IMR-90 (cell line): ENCODE measurements at regions not wholly inside any gene's neighbourhood (a gene's known extent, or its start where the extent isn't known, plus 50 kb on each side); places are given as distances from the start of the nearest gene placed in this dataset.

Experiments
- BHLHE40 ChIP-seq: fragments of 150-350 bp; IDR thresholded peaks from 2 replicates; pipeline ENCODE4 v1.6.1; 2016; ENCODE audit warnings: mild to moderate bottlenecking, low read depth, low read length
- CEBPB ChIP-seq: IDR thresholded peaks from 2 replicates; pipeline ENCODE4 v1.6.1; 2012; ENCODE audit warnings: low read depth, low read length, improper control_type of control experiment
- FOS ChIP-seq: fragments of 150-350 bp; IDR thresholded peaks from 2 replicates; pipeline ENCODE4 v1.6.1; 2016; ENCODE audit warnings: low read depth, low read length
- MAFK ChIP-seq: IDR thresholded peaks from 2 replicates; pipeline ENCODE4 v1.6.1; 2012; ENCODE audit warnings: low read depth, low read length, improper control_type of control experiment
- MXI1 ChIP-seq: IDR thresholded peaks from 2 replicates; pipeline ENCODE4 v1.6.1; 2012; ENCODE audit warnings: low read depth, mild to moderate bottlenecking, low read length, moderate library complexity, borderline replicate concordance
- POLR2A ChIP-seq: IDR thresholded peaks from 2 replicates; pipeline ENCODE4 v1.6.1; 2012; ENCODE audit warnings: mild to moderate bottlenecking, low read depth, low read length
- RAD21 ChIP-seq: IDR thresholded peaks from 2 replicates; pipeline ENCODE4 v1.6.1; 2012; ENCODE audit warnings: low read length, improper control_type of control experiment
- RCOR1 ChIP-seq: IDR thresholded peaks from 2 replicates; pipeline ENCODE4 v1.6.1; 2012; ENCODE audit warnings: mild to moderate bottlenecking, low read length, improper control_type of control experiment; ENCODE audit not compliant: insufficient replicate concordance
- RFX5 ChIP-seq: IDR thresholded peaks from 2 replicates; pipeline ENCODE4 v1.8.0; 2012; ENCODE audit warnings: low read depth, mild to moderate bottlenecking, low read length, moderate library complexity
- SMC3 ChIP-seq: fragments of 150-350 bp; IDR thresholded peaks from 2 replicates; pipeline ENCODE4 v1.6.1; 2016; ENCODE audit warnings: low read depth, mild to moderate bottlenecking, antibody characterized with exemption, low read length, moderate library complexity
- USF2 ChIP-seq: fragments of 150-350 bp; IDR thresholded peaks from 2 replicates; pipeline ENCODE4 v1.6.1; 2017; ENCODE audit warnings: mild to moderate bottlenecking, antibody characterized with exemption, low read length, low read depth
- TF ChIP-seq, protein P1 (sequence below): conservative IDR thresholded peaks from 2 replicates; pipeline ENCODE4 v1.5.1; 2012; ENCODE audit warnings: mild to moderate bottlenecking, low read depth, low read length, improper control_type of control experiment
- TF ChIP-seq, protein P2 (sequence below): fragments of 150-350 bp; IDR thresholded peaks from 2 replicates; pipeline ENCODE4 v1.6.1; 2016; ENCODE audit warnings: low read depth, mild to moderate bottlenecking, low read length, moderate library complexity, borderline replicate concordance

GRCh38 chr18:75660932-75661331 is 233.4 kb upstream of the SMIM21 start:
- TF ChIP-seq MXI1 (no peak), RCOR1 (no peak), CEBPB (no peak), USF2 (no peak), POLR2A (no peak), FOS (no peak), BHLHE40 (no peak), SMC3 (no peak), RAD21 (no peak), RFX5 (no peak), MAFK (no peak)
- TF ChIP-seq, protein P1, sequence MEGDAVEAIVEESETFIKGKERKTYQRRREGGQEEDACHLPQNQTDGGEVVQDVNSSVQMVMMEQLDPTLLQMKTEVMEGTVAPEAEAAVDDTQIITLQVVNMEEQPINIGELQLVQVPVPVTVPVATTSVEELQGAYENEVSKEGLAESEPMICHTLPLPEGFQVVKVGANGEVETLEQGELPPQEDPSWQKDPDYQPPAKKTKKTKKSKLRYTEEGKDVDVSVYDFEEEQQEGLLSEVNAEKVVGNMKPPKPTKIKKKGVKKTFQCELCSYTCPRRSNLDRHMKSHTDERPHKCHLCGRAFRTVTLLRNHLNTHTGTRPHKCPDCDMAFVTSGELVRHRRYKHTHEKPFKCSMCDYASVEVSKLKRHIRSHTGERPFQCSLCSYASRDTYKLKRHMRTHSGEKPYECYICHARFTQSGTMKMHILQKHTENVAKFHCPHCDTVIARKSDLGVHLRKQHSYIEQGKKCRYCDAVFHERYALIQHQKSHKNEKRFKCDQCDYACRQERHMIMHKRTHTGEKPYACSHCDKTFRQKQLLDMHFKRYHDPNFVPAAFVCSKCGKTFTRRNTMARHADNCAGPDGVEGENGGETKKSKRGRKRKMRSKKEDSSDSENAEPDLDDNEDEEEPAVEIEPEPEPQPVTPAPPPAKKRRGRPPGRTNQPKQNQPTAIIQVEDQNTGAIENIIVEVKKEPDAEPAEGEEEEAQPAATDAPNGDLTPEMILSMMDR, result no peak
- TF ChIP-seq, protein P2, sequence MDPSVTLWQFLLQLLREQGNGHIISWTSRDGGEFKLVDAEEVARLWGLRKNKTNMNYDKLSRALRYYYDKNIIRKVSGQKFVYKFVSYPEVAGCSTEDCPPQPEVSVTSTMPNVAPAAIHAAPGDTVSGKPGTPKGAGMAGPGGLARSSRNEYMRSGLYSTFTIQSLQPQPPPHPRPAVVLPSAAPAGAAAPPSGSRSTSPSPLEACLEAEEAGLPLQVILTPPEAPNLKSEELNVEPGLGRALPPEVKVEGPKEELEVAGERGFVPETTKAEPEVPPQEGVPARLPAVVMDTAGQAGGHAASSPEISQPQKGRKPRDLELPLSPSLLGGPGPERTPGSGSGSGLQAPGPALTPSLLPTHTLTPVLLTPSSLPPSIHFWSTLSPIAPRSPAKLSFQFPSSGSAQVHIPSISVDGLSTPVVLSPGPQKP, result no peak
